CD4-positive, alpha-beta T cell treated with Interleukin-2 at 100 ng/mL for 4 hours (primary cell): ENCODE measurements at regions not wholly inside any gene's neighbourhood (a gene's known extent, or its start where the extent isn't known, plus 50 kb on each side); places are given as distances from the start of the nearest gene placed in this dataset.

Experiments
- DNase-seq: peaks from one replicate; pipeline ENCODE4 v3.0.0-alpha.2; 2020; ENCODE audit warnings: low spot score

- no peak for DNase-seq
These were observed 72.3 kb upstream of the PDZRN3 start for GRCh38 chr3:73697020-73697419.

GRCh38 chr3:73695841-73696240 lies 71.1 kb upstream of the PDZRN3 start:
- no peak for DNase-seq

- no peak for DNase-seq
These were observed 70.4 kb upstream of the PDZRN3 start for GRCh38 chr3:73694983-73695757.

GRCh38 chr3:73687106-73688004 lies 62.6 kb upstream of the PDZRN3 start:
- DNase-seq = no peak

GRCh38 chr3:73685061-73685460 lies 60.3 kb upstream of the PDZRN3 start:
- DNase-seq = no peak

GRCh38 chr3:73683706-73684105 lies 59.0 kb upstream of the PDZRN3 start:
- no peak for DNase-seq

GRCh38 chr3:73681610-73682009 lies 56.9 kb upstream of the PDZRN3 start:
- no peak for DNase-seq

- no peak for DNase-seq
These were observed 56.5 kb upstream of the PDZRN3 start for GRCh38 chr3:73681198-73681597.

- DNase-seq = no peak
These were observed 55.8 kb upstream of the PDZRN3 start for GRCh38 chr3:73680391-73681095.

GRCh38 chr3:73677336-73678024 lies 52.7 kb upstream of the PDZRN3 start:
- DNase-seq = no peak
